ENCODE measurements at regions not wholly inside any gene's neighbourhood (a gene's known extent, or its start where the extent isn't known, plus 50 kb on each side); places are given as distances from the start of the nearest gene placed in this dataset.

DNA sequence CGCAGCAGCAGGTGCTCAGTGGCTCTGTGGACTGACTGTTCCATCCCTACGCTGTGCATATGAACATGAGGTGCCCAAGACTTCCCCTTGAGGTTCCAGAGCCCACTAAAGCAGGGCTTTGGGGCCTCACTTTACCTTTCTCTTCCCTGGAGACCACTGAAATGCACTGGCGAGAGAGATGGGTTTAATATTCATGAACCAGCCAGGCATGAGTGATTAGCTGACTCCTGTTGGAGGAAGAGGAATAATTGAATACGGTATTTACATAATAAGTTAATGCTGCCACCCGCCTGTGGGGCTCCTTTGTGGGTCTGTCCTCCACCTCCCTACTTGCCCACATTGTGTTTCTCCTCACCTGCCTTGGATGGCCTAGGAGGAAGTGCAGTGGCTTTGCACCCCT is 263.4 kb downstream of the TLE3 start:
- H3K36me3 ChIP-seq: no peaks in the 10 kb centered on the region
- H3K9me3 ChIP-seq: no peaks in the 10 kb centered on the region
- DNase-seq (ENCODE audit: low spot score): no peak
- intact Hi-C loops (cut with DNase I): no loop called here
- TF ChIP-seq, protein P1, sequence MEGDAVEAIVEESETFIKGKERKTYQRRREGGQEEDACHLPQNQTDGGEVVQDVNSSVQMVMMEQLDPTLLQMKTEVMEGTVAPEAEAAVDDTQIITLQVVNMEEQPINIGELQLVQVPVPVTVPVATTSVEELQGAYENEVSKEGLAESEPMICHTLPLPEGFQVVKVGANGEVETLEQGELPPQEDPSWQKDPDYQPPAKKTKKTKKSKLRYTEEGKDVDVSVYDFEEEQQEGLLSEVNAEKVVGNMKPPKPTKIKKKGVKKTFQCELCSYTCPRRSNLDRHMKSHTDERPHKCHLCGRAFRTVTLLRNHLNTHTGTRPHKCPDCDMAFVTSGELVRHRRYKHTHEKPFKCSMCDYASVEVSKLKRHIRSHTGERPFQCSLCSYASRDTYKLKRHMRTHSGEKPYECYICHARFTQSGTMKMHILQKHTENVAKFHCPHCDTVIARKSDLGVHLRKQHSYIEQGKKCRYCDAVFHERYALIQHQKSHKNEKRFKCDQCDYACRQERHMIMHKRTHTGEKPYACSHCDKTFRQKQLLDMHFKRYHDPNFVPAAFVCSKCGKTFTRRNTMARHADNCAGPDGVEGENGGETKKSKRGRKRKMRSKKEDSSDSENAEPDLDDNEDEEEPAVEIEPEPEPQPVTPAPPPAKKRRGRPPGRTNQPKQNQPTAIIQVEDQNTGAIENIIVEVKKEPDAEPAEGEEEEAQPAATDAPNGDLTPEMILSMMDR (IDR thresholded peaks at IDR 0.05): no peak
- TF ChIP-seq POLR2AphosphoS5 (IDR thresholded peaks at IDR 0.05) (no peak), POLR2A (IDR thresholded peaks at IDR 0.05) (no peak)
- H3K27me3 ChIP-seq (replicated peaks; ENCODE audit: insufficient read depth): no peaks in the 10 kb centered on the region
- H3K4me3 ChIP-seq: no peak overlapping the region
- 98% methylated on average over 5 of the region's 5 CpGs for whole genome bisulfite sequencing
- H3K4me1 ChIP-seq (replicated peaks): no peaks in the 10 kb centered on the region
- no peak overlapping the region for H3K27ac ChIP-seq

DNA sequence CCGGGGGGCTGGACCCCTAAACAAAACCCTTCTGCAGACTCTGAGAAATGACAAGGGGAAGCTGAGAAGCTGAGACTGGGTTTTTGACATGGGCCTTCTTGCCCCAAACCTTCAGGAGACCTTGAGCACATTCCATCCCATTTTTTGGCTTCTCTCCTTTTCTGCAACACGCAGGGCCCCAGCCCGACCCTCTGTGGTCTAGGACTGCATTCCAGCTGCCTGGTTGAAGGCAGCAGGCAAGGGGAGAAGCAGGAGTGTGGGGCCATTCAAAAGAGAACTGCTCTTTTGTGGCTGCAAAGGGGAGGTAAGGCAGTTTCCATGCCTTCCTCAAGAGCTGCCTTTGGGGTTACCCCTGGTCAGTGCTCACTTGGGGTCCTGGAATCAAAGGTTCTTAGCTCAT is 263.0 kb downstream of the TLE3 start:
- H3K4me1 ChIP-seq (replicated peaks): no peaks in the 10 kb centered on the region
- no peaks in the 10 kb centered on the region for H3K27me3 ChIP-seq (replicated peaks; ENCODE audit: insufficient read depth)
- H3K27ac ChIP-seq: no peak overlapping the region
- WGBS: 46% methylated on average over 3 of the region's 3 CpGs
- intact Hi-C loops (cut with DNase I): no loop called here
- no peak for DNase-seq (ENCODE audit: low spot score)
- H3K36me3 ChIP-seq: no peaks in the 10 kb centered on the region
- no peaks in the 10 kb centered on the region for H3K9me3 ChIP-seq
- H3K4me3 ChIP-seq: no peak overlapping the region
- TF ChIP-seq POLR2A (IDR thresholded peaks at IDR 0.05): no peak
- no peak for TF ChIP-seq POLR2AphosphoS5 (IDR thresholded peaks at IDR 0.05)
- TF ChIP-seq, protein P1 (IDR thresholded peaks at IDR 0.05): no peak

DNA sequence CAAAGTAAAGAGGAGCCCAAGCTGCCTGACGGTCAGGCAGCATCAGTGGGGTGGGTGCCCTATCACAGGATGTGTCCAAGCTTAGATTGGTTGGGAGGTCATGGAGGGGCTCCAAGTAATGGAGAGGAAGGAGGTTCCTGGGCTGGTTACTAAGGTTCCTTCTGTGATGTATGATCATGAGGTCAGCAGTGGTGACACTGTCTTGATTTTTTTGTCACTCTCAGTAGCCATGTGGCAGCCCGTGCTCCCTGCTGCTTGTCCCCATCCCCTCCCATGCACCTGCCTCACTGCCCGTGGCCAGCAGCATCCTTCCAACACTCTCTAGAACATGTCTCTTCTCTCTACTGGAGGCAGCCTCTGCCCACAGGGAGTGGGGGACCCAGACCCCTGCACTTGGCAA is 261.7 kb downstream of the TLE3 start:
- no peaks in the 10 kb centered on the region for H3K36me3 ChIP-seq
- TF ChIP-seq POLR2AphosphoS5 (IDR thresholded peaks at IDR 0.05) (no peak), POLR2A (IDR thresholded peaks at IDR 0.05) (no peak)
- TF ChIP-seq, protein P1 (IDR thresholded peaks at IDR 0.05): no peak
- no peak for DNase-seq (ENCODE audit: low spot score)
- no peaks in the 10 kb centered on the region for H3K4me1 ChIP-seq (replicated peaks)
- no peaks in the 10 kb centered on the region for H3K9me3 ChIP-seq
- no peaks in the 10 kb centered on the region for H3K27me3 ChIP-seq (replicated peaks; ENCODE audit: insufficient read depth)
- H3K4me3 ChIP-seq: no peak overlapping the region
- no peak overlapping the region for H3K27ac ChIP-seq
- 91% methylated on average over 3 of the region's 3 CpGs for WGBS
- intact Hi-C loops (cut with DNase I): no loop called here

DNA sequence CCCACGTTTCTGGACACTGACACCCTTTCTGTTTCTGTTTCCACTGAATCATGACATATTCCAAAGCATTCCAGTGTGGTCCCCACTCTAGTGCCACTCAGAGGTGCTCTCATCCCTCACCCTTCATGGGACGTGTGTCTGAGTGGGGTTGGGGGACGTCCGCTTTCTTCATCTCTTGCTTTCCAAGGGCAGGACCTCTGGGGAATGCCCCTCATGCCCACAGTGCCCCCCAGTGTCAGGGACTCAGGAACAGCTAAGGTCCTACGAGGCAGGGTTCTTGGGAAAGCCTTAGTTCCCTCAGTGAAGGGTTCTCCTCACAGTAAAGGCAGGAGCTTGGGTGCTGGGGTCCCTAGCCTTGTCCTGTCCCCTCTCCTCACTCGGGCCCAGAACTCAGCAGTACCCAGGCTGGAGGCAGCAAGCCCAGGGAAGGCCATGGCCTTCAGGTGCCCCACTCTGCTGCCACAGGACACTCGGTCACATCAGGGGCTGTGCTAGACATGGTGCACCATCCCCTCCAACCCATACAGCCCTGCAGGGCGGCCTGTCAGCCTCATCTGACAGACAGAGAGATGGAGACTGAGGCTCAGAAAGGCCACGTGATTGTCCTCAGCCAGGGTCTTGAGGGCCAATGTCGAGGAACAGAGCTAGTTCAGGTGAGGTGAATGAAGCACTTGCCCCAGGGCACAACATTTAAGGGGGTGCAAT is 261.0 kb downstream of the TLE3 start:
- WGBS: 91% methylated on average over 10 of the region's 10 CpGs
- TF ChIP-seq POLR2AphosphoS5 (IDR thresholded peaks at IDR 0.05): no peak
- no peak for TF ChIP-seq POLR2A (IDR thresholded peaks at IDR 0.05)
- TF ChIP-seq, protein P1 (IDR thresholded peaks at IDR 0.05): no peak
- H3K9me3 ChIP-seq: no peaks in the 10 kb centered on the region
- no peak overlapping the region for H3K27ac ChIP-seq
- no peak for DNase-seq (ENCODE audit: low spot score)
- H3K4me1 ChIP-seq (replicated peaks): no peaks in the 10 kb centered on the region
- no peaks in the 10 kb centered on the region for H3K27me3 ChIP-seq (replicated peaks; ENCODE audit: insufficient read depth)
- no peaks in the 10 kb centered on the region for H3K36me3 ChIP-seq
- intact Hi-C loops (cut with DNase I): no loop called here
- no peak overlapping the region for H3K4me3 ChIP-seq

DNA sequence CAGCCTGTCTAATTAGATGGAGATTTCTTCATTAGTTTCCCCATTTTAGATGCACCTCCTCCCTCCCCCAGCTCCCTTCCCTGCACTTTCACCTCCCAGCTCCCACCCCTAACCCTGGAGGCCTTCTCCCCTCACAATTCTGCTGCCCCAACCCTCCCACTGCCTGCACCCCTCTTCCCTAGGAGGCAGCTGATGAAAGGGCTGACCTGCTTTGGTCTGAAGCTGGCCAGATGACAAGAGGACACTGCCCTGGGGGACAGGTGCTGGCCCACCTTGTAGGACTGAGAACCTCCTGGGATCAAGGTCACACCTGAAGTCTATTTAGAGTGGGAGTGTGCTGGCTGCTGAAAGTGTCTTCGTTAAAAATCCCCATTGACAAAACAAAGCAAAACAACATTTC is 259.4 kb downstream of the TLE3 start:
- Histone ChIP-seq H3K9me3 (no peaks in the 10 kb centered on the region), H3K4me3 (no peak overlapping the region), H3K36me3 (no peaks in the 10 kb centered on the region), H3K27me3 (replicated peaks; ENCODE audit: insufficient read depth) (no peaks in the 10 kb centered on the region), H3K4me1 (replicated peaks) (no peaks in the 10 kb centered on the region), H3K27ac (no peak overlapping the region)
- no peak for DNase-seq (ENCODE audit: low spot score)
- 88% methylated on average over 1 of the region's 1 CpG for whole genome bisulfite sequencing
- TF ChIP-seq, protein P1 (IDR thresholded peaks at IDR 0.05): no peak
- TF ChIP-seq POLR2A (IDR thresholded peaks at IDR 0.05): no peak
- no peak for TF ChIP-seq POLR2AphosphoS5 (IDR thresholded peaks at IDR 0.05)
- intact Hi-C loops (cut with DNase I): no loop called here

Data from prostate gland (tissue), 2 donors.